Trophoblast cell (in vitro differentiated cells and primary cell): ENCODE measurements at regions not wholly inside any gene's neighbourhood (a gene's known extent, or its start where the extent isn't known, plus 50 kb on each side); places are given as distances from the start of the nearest gene placed in this dataset.

ENCODE experiments used
- DNase-seq, 2 donors: peaks; one replicate each; pipeline ENCODE4 v3.0.0-alpha.2; 2016
- H2AFZ ChIP-seq: 2 replicates; pipeline ENCODE4 v1.6.1; 2013; ENCODE audit warnings: low read length, moderate library complexity, mild to moderate bottlenecking; ENCODE audit not compliant: insufficient read depth, poor library complexity
- H2AK5ac ChIP-seq: 2 replicates; pipeline ENCODE4 v1.6.1; 2013; ENCODE audit warnings: mild to moderate bottlenecking, low read length
- H2BK120ac ChIP-seq: 2 replicates; pipeline ENCODE4 v1.6.1; 2013; ENCODE audit warnings: low read length, mild to moderate bottlenecking, moderate library complexity; ENCODE audit not compliant: insufficient read depth, poor library complexity
- H2BK12ac ChIP-seq: 2 replicates; pipeline ENCODE4 v1.6.1; 2013; ENCODE audit warnings: mild to moderate bottlenecking, low read length, moderate library complexity
- H2BK5ac ChIP-seq: 2 replicates; pipeline ENCODE4 v1.6.1; 2013; ENCODE audit warnings: low read length, low read depth, moderate library complexity, mild to moderate bottlenecking; ENCODE audit not compliant: poor library complexity
- H3K14ac ChIP-seq: 2 replicates; pipeline ENCODE4 v1.6.1; 2013; ENCODE audit warnings: mild to moderate bottlenecking, low read length
- H3K18ac ChIP-seq: 2 replicates; pipeline ENCODE4 v1.6.1; 2013; ENCODE audit warnings: mild to moderate bottlenecking, low read length
- H3K23ac ChIP-seq: 2 replicates; pipeline ENCODE4 v1.6.1; 2013; ENCODE audit warnings: low read length
- H3K27ac ChIP-seq: 2 replicates; pipeline ENCODE4 v1.5.1; 2013; ENCODE audit warnings: low read depth, mild to moderate bottlenecking, inconsistent platforms, low read length, moderate library complexity
- H3K27me3 ChIP-seq: 2 replicates; pipeline ENCODE4 v1.6.1; 2013; ENCODE audit warnings: inconsistent platforms, mild to moderate bottlenecking, low read length, moderate library complexity; ENCODE audit not compliant: insufficient read depth
- H3K36me3 ChIP-seq, 2 experiments: 1 replicate in 1 of 2; 2 replicates in 1 of 2; pipeline ENCODE4 v1.6.1; 2013; ENCODE audit warnings: low read length in 2 of 2, mild to moderate bottlenecking in 2 of 2, moderate library complexity in 1 of 2; ENCODE audit not compliant: insufficient read depth in 2 of 2, control insufficient read depth in 1 of 2
- H3K4ac ChIP-seq: 2 replicates; pipeline ENCODE4 v1.6.1; 2013; ENCODE audit warnings: low read depth, mild to moderate bottlenecking, low read length, moderate library complexity
- H3K4me1 ChIP-seq, 2 experiments: 1 replicate in 1 of 2; 2 replicates in 1 of 2; pipeline ENCODE4 v1.6.1; 2013; ENCODE audit warnings: low read length in 2 of 2, mild to moderate bottlenecking in 2 of 2, moderate library complexity in 1 of 2; ENCODE audit not compliant: insufficient read depth in 2 of 2, control insufficient read depth in 1 of 2
- H3K4me2 ChIP-seq: 2 replicates; pipeline ENCODE4 v1.6.1; 2013; ENCODE audit warnings: inconsistent platforms, mild to moderate bottlenecking, low read length, moderate library complexity
- H3K4me3 ChIP-seq: 2 replicates; pipeline ENCODE4 v1.5.1; 2013; ENCODE audit warnings: mild to moderate bottlenecking, low read depth, low read length, inconsistent platforms
- H3K79me1 ChIP-seq: one replicate; pipeline ENCODE4 v1.6.1; 2013; ENCODE audit warnings: low read length
- H3K79me2 ChIP-seq: 2 replicates; pipeline ENCODE4 v1.6.1; 2013; ENCODE audit warnings: low read length, mild to moderate bottlenecking; ENCODE audit not compliant: control insufficient read depth, insufficient read depth, poor library complexity
- H3K9ac ChIP-seq: 2 replicates; pipeline ENCODE4 v1.6.1; 2013; ENCODE audit warnings: mild to moderate bottlenecking, low read length
- H3K9me3 ChIP-seq: 2 replicates; pipeline ENCODE4 v1.6.1; 2013; ENCODE audit warnings: low read depth, mild to moderate bottlenecking, control low read depth, inconsistent platforms, low read length; ENCODE audit not compliant: insufficient read depth
- H4K12ac ChIP-seq: 2 replicates; pipeline ENCODE4 v1.6.1; 2013; ENCODE audit warnings: low read depth, mild to moderate bottlenecking, low read length, moderate library complexity
- H4K8ac ChIP-seq: 2 replicates; pipeline ENCODE4 v1.6.1; 2013; ENCODE audit warnings: low read depth, mild to moderate bottlenecking, low read length, moderate library complexity
- H4K91ac ChIP-seq: one replicate; pipeline ENCODE4 v1.6.1; 2013; ENCODE audit warnings: low read depth, mild to moderate bottlenecking, low read length, moderate library complexity
- WGBS: extraction: QIAGEN DNeasy Blood & Tissue Kit; methylation state at CpG from one replicate; pipeline ENCODE4 v1.1.7; 2013; ENCODE audit warnings: missing lambda C conversion rate; ENCODE audit not compliant: insufficient read length, insufficient coverage; ENCODE audit errors: extremely low coverage; 5-methylcytosine and 5-hydroxymethylcytosine counted together

DNA sequence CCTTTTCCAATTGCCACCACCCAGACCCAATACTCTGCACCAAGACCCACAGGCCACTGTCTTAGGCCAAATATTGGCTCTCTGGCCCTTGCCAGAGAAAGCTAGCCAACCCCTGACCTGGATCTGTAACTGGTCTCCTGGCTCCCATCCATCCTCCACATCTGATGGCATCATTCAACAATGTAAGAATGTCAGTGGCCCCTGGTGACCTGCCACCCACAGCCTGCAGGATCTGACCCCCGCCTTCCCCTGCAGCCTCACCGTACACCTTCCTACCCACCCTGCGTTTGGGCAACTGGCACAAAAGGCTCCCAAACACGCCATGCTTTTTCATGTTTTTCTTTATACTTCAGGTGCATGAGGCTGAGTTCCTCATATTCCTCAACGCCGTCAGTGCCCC is 60.0 kb upstream of the ASAP2 start:
- Histone ChIP-seq H2BK120ac (no peak overlapping the region), H3K23ac (no peak overlapping the region), H3K4ac (no peak overlapping the region), H3K79me2 (no peaks in the 10 kb centered on the region), H4K12ac (no peak overlapping the region), H2AFZ (no peak overlapping the region), H3K36me3 (no peaks in the 10 kb centered on the region), H2AK5ac (no peak overlapping the region), H4K8ac (no peak overlapping the region), H3K27me3 (no peaks in the 10 kb centered on the region), H2BK5ac (no peak overlapping the region), H3K4me3 (no peak overlapping the region), H3K9me3 (no peaks in the 10 kb centered on the region), H3K27ac (no peak overlapping the region), H2BK12ac (no peak overlapping the region), H3K4me1 (peaks cover 2 to 10% of the 10 kb centered on the region in 2 experiments), H3K4me2 (no peak overlapping the region), H3K18ac (no peak overlapping the region), H3K79me1 (no peaks in the 10 kb centered on the region), H3K14ac (no peak overlapping the region), H4K91ac (no peak overlapping the region), H3K9ac (no peak overlapping the region)
- no peak for DNase-seq
- WGBS = no CpG with 5 or more reads among the region's 6 CpGs

GRCh38 chr2:9145752-9146430 is 60.7 kb upstream of the ASAP2 start:
- Histone ChIP-seq H4K12ac (no peak overlapping the region), H3K14ac (no peak overlapping the region), H3K4me1 (peaks cover 2 to 10% of the 10 kb centered on the region in 2 experiments), H3K36me3 (no peaks in the 10 kb centered on the region), H2BK120ac (no peak overlapping the region), H3K9ac (no peak overlapping the region), H4K8ac (no peak overlapping the region), H2BK5ac (no peak overlapping the region), H3K27ac (no peak overlapping the region), H3K27me3 (no peaks in the 10 kb centered on the region), H3K9me3 (no peaks in the 10 kb centered on the region), H3K79me2 (no peaks in the 10 kb centered on the region), H3K18ac (no peak overlapping the region), H2AFZ (no peak overlapping the region), H2BK12ac (no peak overlapping the region), H2AK5ac (no peak overlapping the region), H3K79me1 (no peaks in the 10 kb centered on the region), H3K4me2 (no peak overlapping the region), H4K91ac (no peak overlapping the region), H3K23ac (no peak overlapping the region), H3K4ac (no peak overlapping the region), H3K4me3 (no peak overlapping the region)
- peak; percentile 35 to 47 for DNase-seq
- no CpG with 5 or more reads among the region's 28 CpGs for WGBS

DNA sequence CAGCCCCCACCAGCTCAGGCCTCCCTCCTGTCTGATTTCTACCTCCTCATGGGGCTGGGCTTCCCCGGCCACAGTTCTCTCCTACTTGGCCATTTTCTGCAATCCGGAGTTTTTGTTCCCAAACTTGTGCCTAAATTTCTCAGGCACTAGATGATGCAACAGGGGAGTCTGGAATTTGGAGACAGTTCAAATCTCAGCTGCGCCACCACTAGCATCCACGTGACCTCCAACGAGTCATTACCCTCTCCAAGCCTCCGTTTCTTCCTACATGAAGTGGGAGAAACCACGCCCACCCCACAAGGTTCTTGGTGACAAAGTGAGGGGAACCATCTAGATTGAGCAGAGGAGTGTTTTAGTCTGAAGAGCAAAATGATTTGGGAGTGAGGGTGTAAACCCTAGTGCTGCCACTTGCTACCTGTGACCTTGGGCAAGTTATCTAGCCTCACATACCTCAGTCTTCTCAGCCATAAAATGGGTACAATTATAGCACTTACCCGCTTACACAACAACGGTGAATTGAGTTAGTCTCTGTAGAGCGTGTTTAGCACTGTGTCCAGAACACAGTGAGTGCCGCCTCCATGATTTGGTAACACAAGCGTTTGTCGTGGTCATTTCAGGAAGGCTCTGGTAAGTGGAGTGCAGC is 61.4 kb upstream of the ASAP2 start:
- Histone ChIP-seq H3K79me2 (no peaks in the 10 kb centered on the region), H3K27me3 (no peaks in the 10 kb centered on the region), H3K23ac (no peak overlapping the region), H4K12ac (no peak overlapping the region), H2BK5ac (no peak overlapping the region), H3K4me2 (no peak overlapping the region), H3K4ac (no peak overlapping the region), H3K4me1 (peaks cover 2 to 10% of the 10 kb centered on the region in 2 experiments), H3K36me3 (no peaks in the 10 kb centered on the region), H4K8ac (no peak overlapping the region), H3K4me3 (no peak overlapping the region), H2BK120ac (no peak overlapping the region), H3K18ac (no peak overlapping the region), H4K91ac (no peak overlapping the region), H2AFZ (no peak overlapping the region), H3K27ac (no peak overlapping the region), H3K14ac (no peak overlapping the region), H3K79me1 (no peaks in the 10 kb centered on the region), H3K9ac (no peak overlapping the region), H2BK12ac (no peak overlapping the region), H2AK5ac (no peak overlapping the region), H3K9me3 (no peaks in the 10 kb centered on the region)
- no CpG with 5 or more reads among the region's 13 CpGs for WGBS
- DNase-seq = peak in 1 of 2 donors; percentile 38

GRCh38 chr2:9144617-9145016 is 62.0 kb upstream of the ASAP2 start:
- Histone ChIP-seq H4K12ac (no peak overlapping the region), H3K18ac (no peak overlapping the region), H3K79me1 (no peaks in the 10 kb centered on the region), H4K91ac (no peak overlapping the region), H3K27me3 (no peaks in the 10 kb centered on the region), H3K14ac (no peak overlapping the region), H3K23ac (no peak overlapping the region), H2BK120ac (no peak overlapping the region), H3K27ac (no peak overlapping the region), H2AK5ac (no peak overlapping the region), H2BK12ac (no peak overlapping the region), H2AFZ (no peak overlapping the region), H3K4me2 (no peak overlapping the region), H3K4me1 (peaks cover 2 to 10% of the 10 kb centered on the region in 2 experiments), H3K4me3 (no peak overlapping the region), H2BK5ac (no peak overlapping the region), H3K36me3 (no peaks in the 10 kb centered on the region), H3K79me2 (no peaks in the 10 kb centered on the region), H4K8ac (no peak overlapping the region), H3K9me3 (no peaks in the 10 kb centered on the region), H3K9ac (no peak overlapping the region), H3K4ac (no peak overlapping the region)
- no peak for DNase-seq
- no CpG with 5 or more reads among the region's 5 CpGs for WGBS
